ENCODE measurements at regions not wholly inside any gene's neighbourhood (a gene's known extent, or its start where the extent isn't known, plus 50 kb on each side); places are given as distances from the start of the nearest gene placed in this dataset.

DNA sequence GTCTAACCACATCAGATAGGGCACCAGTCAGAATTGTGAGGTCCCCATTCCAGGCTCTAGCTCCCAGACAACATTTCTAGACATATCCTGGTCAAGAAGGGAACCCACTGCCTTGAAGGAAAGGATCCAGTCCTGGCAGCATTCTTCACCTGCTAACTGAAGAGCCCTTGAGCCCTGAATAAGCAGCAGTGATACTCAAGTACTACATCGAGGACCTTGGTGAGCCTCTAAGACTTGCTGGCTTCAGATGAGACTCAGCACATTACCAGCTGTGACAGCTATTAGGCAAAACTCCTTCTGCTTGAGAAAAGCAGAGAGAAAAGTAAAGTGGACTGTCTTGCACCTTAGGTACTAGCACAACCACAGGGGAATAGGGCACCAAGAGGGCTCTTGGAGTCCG lies 205.8 kb upstream of the F9 start:
- TF ChIP-seq CTCF (IDR thresholded peaks at IDR 0.05): no peak
- TF ChIP-seq POLR2A (IDR thresholded peaks at IDR 0.05): no peak
- TF ChIP-seq POLR2AphosphoS5 (IDR thresholded peaks at IDR 0.05): no peak
- no peak for TF ChIP-seq EP300 (IDR thresholded peaks at IDR 0.05)
